Renal pelvis (tissue), 1 donor: ENCODE measurements at regions not wholly inside any gene's neighbourhood (a gene's known extent, or its start where the extent isn't known, plus 50 kb on each side); places are given as distances from the start of the nearest gene placed in this dataset.
A peak's percentile ranks its signal among the peaks of the same experiment; 100 is the strongest.

Experiments used
- DNase-seq: peaks from one replicate; pipeline ENCODE4 v3.0.0-alpha.2; 2013

GRCh38 chr2:6526093-6526824 is 339.4 kb downstream of the CMPK2 start:
- peak; percentile 54 for DNase-seq

DNA sequence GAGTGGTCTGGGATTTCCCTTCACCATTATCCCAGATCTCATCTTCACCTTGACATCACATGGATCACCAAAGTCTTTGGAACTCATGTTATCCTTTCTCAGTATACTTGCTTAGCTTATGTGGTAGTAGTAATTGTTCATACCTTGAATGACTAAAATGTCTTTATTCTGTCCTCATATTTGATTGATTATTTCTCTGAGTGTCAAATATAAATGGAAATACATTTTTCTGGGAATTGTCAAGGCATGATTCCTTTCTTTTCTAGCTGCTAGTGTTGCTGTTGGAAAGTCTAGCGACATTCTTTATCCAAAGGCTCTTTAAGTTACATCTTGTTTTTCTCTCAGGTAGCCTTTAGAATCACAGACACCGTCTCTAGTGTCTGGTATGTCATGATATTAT is 334.4 kb downstream of the CMPK2 start:
- no peak for DNase-seq

DNA sequence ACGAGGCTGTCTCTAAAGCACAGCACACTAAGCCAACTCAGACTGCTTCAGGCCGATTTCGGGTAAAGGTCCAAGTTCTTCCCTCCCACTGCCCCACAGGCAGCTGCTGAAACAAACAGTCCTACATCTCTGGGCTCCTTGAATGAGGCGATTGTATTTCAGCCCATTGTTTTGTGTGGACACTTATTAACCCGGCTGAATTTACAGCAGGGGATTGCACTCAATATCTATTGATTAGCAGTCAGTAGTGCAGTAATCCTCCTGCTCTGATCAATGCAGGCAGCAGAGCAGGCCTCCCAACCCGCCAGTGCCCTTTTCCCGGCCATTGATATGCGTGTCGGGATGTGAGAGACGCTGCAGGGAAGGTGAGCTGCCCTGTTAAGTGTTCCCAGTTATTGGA is 330.1 kb downstream of the CMPK2 start:
- DNase-seq: no peak

DNA sequence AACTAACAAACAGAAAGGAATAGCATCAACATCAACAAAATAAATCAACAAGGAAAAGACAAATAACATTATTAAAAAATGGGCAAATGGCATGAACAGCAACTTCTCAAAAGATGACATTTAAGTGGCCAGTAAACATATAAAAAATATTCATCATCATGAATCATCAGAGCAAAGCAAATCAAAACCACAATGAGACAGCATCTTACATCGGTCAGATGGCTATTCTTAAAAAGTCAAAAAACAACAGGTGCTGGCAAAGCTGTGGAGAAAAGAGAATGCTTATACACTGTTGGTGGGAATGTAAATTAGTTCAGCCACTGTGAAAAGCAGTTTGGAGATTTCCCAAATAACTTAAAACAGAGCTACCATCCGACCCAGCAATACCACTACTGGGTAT is 327.1 kb downstream of the CMPK2 start:
- no peak for DNase-seq

- no peak for DNase-seq
Measured at GRCh38 chr2:6545336-6545735, 320.4 kb downstream of the CMPK2 start.

- DNase-seq: no peak
Measured at GRCh38 chr2:6545795-6546194, 319.9 kb downstream of the CMPK2 start.

GRCh38 chr2:6554466-6554865 is 311.2 kb downstream of the CMPK2 start:
- no peak for DNase-seq

- no peak for DNase-seq
Measured at GRCh38 chr2:6556755-6557154, 309.0 kb downstream of the CMPK2 start.

DNA sequence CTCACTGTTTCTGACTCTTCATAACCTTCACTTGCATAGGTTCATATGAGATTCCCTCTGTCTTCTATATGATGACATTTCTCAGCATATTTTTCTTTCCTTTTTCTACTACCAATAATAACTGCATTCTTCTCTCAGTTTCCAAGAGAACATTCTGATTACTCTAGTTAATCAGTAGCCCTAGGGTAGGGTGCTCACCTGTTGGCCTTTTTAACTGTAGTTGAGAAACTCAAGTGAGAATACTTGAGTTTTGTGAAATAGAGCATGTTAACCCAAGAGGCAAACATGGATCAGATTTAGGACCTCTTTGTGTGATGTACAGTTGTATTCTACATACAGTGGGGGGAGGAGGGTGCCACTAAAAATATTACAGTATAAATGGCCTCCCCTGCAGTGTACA is 308.0 kb downstream of the CMPK2 start:
- DNase-seq: no peak

DNA sequence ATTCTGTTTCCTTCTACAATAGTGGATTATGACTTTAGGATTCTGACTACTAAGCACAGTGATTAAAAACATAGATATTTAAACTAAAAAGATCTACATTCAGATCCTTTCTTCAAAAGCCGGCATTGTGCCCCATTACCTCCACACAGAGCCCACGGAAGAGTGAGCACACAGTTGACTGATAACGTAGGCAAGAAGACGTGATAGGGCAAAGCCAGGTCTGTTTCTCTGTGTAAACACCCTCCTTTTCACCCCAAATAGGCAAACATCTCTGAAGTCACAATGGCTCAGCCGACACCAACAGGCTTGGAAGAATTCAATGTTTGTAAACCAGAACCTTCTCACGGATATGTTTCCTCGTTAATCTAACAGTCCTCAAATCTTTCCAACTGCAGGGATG is 302.9 kb downstream of the CMPK2 start:
- no peak for DNase-seq

DNA sequence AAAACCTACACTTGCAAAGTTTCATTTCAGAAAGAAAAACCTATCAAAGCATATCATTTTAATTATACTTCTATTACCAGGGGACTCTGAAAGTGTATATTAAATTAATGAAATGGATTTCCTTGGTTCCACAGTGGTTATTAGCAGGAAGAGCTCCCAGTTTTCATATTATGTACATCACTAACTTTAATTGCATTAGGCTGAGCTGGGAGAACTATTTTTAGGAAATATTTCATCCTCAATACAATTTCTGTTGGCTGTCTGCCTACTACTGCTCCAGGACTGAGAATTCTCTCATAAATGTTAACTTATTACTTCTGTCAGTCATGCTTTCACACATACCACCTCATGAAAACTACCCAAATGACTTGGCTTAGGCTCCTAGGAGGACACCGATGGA is 301.4 kb downstream of the CMPK2 start:
- DNase-seq: no peak

DNA sequence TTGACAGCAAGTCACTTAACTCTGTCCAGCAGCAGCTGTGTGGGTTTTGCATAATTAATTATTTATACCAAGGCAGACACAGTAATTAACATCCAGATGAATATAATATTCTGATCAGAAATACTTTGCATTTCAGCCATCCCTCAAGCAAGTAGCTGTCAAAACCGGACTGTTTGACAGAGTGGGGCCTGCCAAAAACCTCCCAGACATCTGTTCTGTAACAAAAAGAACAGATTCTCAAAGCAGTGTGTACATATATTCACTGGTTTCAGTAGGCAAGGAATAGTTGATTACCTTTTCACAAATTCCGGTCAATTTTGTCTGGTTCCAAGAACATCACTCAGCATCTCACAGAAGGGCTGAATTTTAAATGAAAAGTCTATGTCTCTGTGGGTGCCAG is 291.6 kb downstream of the CMPK2 start:
- no peak for DNase-seq

DNA sequence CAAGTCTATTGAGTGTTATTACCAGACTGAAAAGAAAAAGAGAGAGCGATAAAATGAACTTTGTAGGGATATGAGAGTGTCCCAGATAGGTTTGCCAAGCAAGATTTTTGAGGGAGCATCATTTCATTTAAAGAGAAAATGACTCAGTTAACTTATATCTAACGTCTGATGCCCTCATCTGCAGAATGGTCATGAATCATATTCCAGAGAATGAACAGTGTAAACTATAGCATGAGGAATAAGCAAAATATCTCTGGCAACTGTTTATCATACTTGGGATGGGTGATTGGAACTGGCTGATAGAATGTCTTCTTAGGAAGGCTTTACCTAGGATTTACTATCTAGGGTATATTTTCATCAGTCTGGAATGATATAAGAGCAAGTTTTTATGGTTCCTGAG is 289.4 kb downstream of the CMPK2 start:
- no peak for DNase-seq

- DNase-seq: no peak
Measured at GRCh38 chr2:6577960-6578359, 287.7 kb downstream of the CMPK2 start.

DNA sequence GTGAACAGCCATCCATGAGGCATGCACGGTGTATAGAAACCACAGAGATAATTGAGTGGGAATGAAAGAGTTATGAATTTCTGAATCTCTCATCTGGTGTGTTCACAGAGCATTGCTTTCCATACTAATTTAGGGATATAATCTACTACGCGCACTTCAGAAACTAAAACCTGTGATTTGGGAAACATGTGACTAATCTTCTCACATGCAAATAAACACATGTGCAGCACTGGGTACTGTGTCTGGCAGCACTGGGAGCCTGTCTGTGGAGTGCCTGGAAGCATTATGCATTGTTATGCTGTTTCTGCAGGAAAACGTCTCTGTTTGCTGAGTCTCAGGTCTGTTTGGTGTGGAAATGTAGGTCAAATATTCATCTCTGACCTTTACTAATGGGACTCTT is 287.3 kb downstream of the CMPK2 start:
- DNase-seq: no peak

GRCh38 chr2:6579281-6579680 is 286.4 kb downstream of the CMPK2 start:
- DNase-seq: no peak

DNA sequence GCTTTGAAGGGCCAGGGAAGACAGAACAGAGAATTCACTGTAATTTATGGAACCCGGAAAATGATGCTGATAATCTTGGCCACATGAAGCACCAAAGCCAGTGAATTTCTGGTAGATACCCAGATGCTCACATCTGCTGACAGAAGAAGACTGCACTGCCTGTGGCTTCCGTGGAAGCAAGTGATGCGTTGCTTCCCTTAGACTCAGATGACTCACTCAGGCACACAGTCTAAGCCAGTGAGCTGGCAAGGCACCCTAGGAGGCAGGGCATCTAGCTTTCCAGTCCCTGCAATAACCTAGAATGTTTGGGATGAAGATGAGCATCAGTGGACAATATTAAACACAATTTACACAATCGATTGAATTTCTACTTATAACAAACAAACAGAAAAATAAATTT is 284.7 kb downstream of the CMPK2 start:
- no peak for DNase-seq

- no peak for DNase-seq
Measured at GRCh38 chr2:6589150-6589549, 276.6 kb downstream of the CMPK2 start.

- DNase-seq: no peak
Measured at GRCh38 chr2:6590442-6590841, 275.3 kb downstream of the CMPK2 start.

GRCh38 chr2:6602471-6602870 is 263.2 kb downstream of the CMPK2 start:
- DNase-seq: no peak

DNA sequence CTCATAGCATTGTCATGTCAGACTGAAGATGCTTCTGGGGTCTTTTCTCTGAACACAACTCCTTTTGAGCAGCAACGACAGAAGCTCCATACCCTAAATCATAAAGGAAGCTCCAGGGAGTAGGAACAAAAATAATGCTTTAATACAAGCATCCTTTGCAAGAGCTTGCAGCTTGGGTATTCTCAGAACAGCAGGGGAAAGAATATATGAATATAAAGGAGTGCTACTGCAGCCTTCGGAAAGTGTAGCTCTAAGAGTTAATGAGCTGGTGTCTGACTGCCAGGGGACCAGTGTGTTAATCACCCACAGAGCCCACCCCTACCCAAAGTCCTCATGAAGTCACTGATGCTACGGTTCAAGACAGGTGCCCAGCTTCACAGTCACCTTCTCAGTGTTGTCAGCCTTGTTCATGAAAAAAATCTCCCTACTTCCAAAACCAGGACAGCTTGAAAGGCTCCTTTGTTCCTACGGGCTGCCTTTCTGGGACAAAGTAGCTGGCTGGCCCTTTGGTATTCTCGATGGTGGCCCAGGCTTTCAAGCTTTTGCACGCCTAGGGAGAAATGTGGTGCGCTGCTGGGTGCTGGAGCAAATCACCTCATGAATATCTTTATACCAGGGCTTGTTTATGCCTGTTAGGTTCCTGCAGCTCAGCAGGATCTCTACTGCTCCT is 259.7 kb downstream of the CMPK2 start:
- no peak for DNase-seq

DNA sequence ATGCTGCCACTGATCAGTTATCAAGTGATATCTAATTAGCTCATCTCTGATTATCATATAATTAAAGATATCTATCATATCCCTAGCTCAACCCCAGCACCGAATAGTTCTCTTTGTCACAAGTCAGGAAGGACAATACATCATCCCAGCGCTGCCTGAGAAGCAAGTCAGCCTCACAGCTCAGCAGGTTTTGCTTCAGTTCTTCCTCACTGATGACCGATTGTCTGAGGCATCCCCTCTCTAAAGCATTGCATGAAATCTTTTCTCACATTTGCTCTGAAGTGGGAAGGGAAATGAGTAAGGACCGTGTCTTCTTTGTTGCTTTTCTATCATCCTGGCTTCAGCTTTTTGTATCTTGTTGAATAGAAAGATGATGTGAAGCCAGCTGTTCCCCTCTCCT is 247.9 kb downstream of the CMPK2 start:
- no peak for DNase-seq

DNA sequence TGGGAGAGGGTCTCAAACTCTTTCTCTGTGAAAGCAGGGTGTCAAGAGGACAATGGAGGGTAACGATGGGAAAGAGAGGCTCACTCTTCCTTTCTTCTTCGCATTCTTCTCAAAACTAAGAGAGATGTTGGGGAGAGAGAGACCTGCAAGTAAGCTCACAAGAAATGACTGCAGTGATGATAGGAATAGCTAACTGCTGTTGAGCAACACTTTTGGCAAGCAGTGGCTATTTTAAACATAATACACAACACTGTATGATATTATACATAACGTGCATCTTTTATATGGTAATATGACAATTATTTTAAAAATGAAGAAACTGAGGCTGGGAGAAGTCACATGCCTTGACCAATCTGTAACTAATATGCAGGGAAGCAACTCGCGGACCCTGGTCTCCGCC is 247.5 kb downstream of the CMPK2 start:
- no peak for DNase-seq

GRCh38 chr2:6623746-6624145 is 242.0 kb downstream of the CMPK2 start:
- DNase-seq: no peak
